OCI-LY1 (cell line): ENCODE measurements at regions not wholly inside any gene's neighbourhood (a gene's known extent, or its start where the extent isn't known, plus 50 kb on each side); places are given as distances from the start of the nearest gene placed in this dataset.

ENCODE experiments used
- CTCF ChIP-seq: fragments of 200-600 bp; sonication (generic), shearing (Covaris generic); IDR thresholded peaks from 2 replicates; pipeline ENCODE4 v1.5.1; 2017; ENCODE audit warnings: mild to moderate bottlenecking, antibody characterized with exemption, low read length, moderate library complexity, mixed read lengths
- EZH2 ChIP-seq: fragments of 200-600 bp; sonication (generic), shearing (Covaris generic); IDR thresholded peaks from 2 replicates; pipeline ENCODE4 v1.8.0; 2017; ENCODE audit warnings: borderline replicate concordance, mixed run types, mild to moderate bottlenecking, antibody characterized with exemption, low read length, moderate library complexity, mixed read lengths

GRCh38 chr13:90830782-90831181, 516.7 kb upstream of the MIR17HG start:
- TF ChIP-seq CTCF (no peak), EZH2 (no peak)
